Myocyte (in vitro differentiated cells): ENCODE measurements at regions not wholly inside any gene's neighbourhood (a gene's known extent, or its start where the extent isn't known, plus 50 kb on each side); places are given as distances from the start of the nearest gene placed in this dataset.

Experiments used
- DNase-seq: peaks from one replicate; pipeline ENCODE4 v3.0.0-alpha.2; 2012; ENCODE audit warnings: low read depth

GRCh38 chr7:134391223-134391622 is 67.7 kb downstream of the AKR1B1 start:
- no peak for DNase-seq

- DNase-seq = no peak
These were observed 70.4 kb downstream of the AKR1B1 start for GRCh38 chr7:134388336-134389019.

GRCh38 chr7:134378562-134378961 is 61.8 kb upstream of the SLC35B4 start:
- DNase-seq = no peak

- DNase-seq = no peak
These were observed 60.0 kb upstream of the SLC35B4 start for GRCh38 chr7:134376693-134377092.

- DNase-seq = no peak
These were observed 58.5 kb upstream of the SLC35B4 start for GRCh38 chr7:134375206-134375605.

- DNase-seq = no peak
These were observed 58.1 kb upstream of the SLC35B4 start for GRCh38 chr7:134374791-134375190.

- no peak for DNase-seq
These were observed 57.6 kb upstream of the SLC35B4 start for GRCh38 chr7:134374291-134374690.

GRCh38 chr7:134372858-134373257 is 56.1 kb upstream of the SLC35B4 start:
- no peak for DNase-seq

- no peak for DNase-seq
These were observed 55.2 kb upstream of the SLC35B4 start for GRCh38 chr7:134371971-134372370.

- DNase-seq = no peak
These were observed 54.8 kb upstream of the SLC35B4 start for GRCh38 chr7:134371536-134371935.

GRCh38 chr7:134370135-134370534 is 53.4 kb upstream of the SLC35B4 start:
- no peak for DNase-seq

- DNase-seq = peak; percentile 44
These were observed 52.3 kb upstream of the SLC35B4 start for GRCh38 chr7:134368851-134369544.

GRCh38 chr7:134367956-134368749 is 51.4 kb upstream of the SLC35B4 start:
- no peak for DNase-seq
